SK-MEL-5 (cell line): ENCODE measurements at regions not wholly inside any gene's neighbourhood (a gene's known extent, or its start where the extent isn't known, plus 50 kb on each side); places are given as distances from the start of the nearest gene placed in this dataset.

Source experiments
- DNase-seq: peaks from one replicate; pipeline ENCODE4 v3.0.0-alpha.2; 2016; ENCODE audit warnings: low read depth, low spot score
- in situ Hi-C: cut with HindIII; loops from 2 replicates; pipeline ENCODE4 v1.10.0; 2016; ENCODE audit warnings: low sequenced_read_pairs, high pct_unique_total_duplicates, low pct_unique_long_range_greater_than_20kb

- no peak for DNase-seq
- in situ Hi-C loops: no loop called here
Observed at GRCh38 chr5:3007577-3007976, 256.1 kb upstream of the IRX2 start.

GRCh38 chr5:3006961-3007551 lies 255.6 kb upstream of the IRX2 start:
- in situ Hi-C loops: no loop called here
- DNase-seq: no peak

GRCh38 chr5:3006526-3006925 lies 255.0 kb upstream of the IRX2 start:
- in situ Hi-C loops: no loop called here
- DNase-seq: no peak

- no peak for DNase-seq
- in situ Hi-C loops: no loop called here
Observed at GRCh38 chr5:3004361-3005080, 253.0 kb upstream of the IRX2 start.

- DNase-seq: no peak
- in situ Hi-C loops: no loop called here
Observed at GRCh38 chr5:3002230-3002629, 250.8 kb upstream of the IRX2 start.

GRCh38 chr5:3000631-3001030 lies 249.2 kb upstream of the IRX2 start:
- in situ Hi-C loops: no loop called here
- DNase-seq: no peak

GRCh38 chr5:2999926-3000325 lies 248.4 kb upstream of the IRX2 start:
- DNase-seq: no peak
- in situ Hi-C loops: no loop called here

- no peak for DNase-seq
- in situ Hi-C loops: no loop called here
Observed at GRCh38 chr5:2998106-2998505, 246.6 kb upstream of the IRX2 start.

GRCh38 chr5:2997179-2997578 lies 245.7 kb upstream of the IRX2 start:
- DNase-seq: no peak
- in situ Hi-C loops: no loop called here

- DNase-seq: no peak
- in situ Hi-C loops: no loop called here
Observed at GRCh38 chr5:2996687-2997086, 245.2 kb upstream of the IRX2 start.

- in situ Hi-C loops: no loop called here
- no peak for DNase-seq
Observed at GRCh38 chr5:2996248-2996647, 244.8 kb upstream of the IRX2 start.

- no peak for DNase-seq
- in situ Hi-C loops: no loop called here
Observed at GRCh38 chr5:2995667-2996066, 244.2 kb upstream of the IRX2 start.

GRCh38 chr5:2995035-2995434 lies 243.6 kb upstream of the IRX2 start:
- in situ Hi-C loops: no loop called here
- no peak for DNase-seq

GRCh38 chr5:2993771-2994170 lies 242.3 kb upstream of the IRX2 start:
- in situ Hi-C loops: no loop called here
- no peak for DNase-seq

GRCh38 chr5:2993301-2993700 lies 241.8 kb upstream of the IRX2 start:
- no peak for DNase-seq
- in situ Hi-C loops: no loop called here

GRCh38 chr5:2992806-2993205 lies 241.3 kb upstream of the IRX2 start:
- in situ Hi-C loops: no loop called here
- DNase-seq: no peak

GRCh38 chr5:2991884-2992283 lies 240.4 kb upstream of the IRX2 start:
- no peak for DNase-seq

GRCh38 chr5:2989517-2989916 lies 238.0 kb upstream of the IRX2 start:
- in situ Hi-C loops: no loop called here
- DNase-seq: no peak

More at GRCh38 chr5:2991884-2992283, 240.4 kb upstream of the IRX2 start:
- in situ Hi-C loops: no loop called here

- in situ Hi-C loops: no loop called here
- DNase-seq: no peak
Observed at GRCh38 chr5:2986301-2986700, 234.8 kb upstream of the IRX2 start.
